ENCODE measurements at regions not wholly inside any gene's neighbourhood (a gene's known extent, or its start where the extent isn't known, plus 50 kb on each side); places are given as distances from the start of the nearest gene placed in this dataset.

DNA sequence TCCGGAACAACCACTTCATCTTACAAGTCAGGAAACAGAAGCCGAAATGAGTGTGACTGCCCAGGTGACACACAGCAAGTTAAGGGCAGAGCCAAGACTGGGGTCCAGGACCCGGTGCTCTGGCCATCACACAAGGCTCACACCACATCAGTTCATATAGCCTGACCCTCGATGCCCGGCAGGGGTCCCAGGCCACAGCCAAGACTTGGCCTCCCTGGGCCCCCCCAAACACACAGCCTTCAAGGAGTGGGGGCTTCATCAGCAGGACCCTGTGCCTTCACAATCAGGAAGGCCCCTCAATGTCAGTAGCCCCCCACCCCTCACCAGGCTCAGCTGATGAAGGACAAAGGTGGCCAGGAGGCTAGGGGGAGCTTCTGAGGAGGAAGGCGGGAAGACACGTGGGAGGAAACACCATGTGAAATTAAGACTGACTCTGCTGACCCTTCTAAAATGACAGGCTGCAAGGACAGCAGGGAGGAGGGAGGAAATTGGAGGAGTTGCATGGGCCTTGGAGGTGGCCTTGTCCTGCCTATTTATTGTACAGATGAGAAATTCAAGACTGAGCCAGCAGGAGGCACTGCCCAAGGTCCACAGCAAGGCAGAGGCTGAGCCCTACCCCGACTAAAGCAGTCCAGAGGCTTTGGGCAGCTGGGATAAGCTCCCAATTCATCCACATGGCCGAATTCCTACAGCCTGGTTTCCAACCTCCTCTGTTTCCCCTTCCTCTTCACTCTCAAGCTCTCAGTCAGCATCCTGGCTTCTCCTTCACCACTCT is 216.1 kb upstream of the ZMIZ1 start:
- DNase-seq: no peak

DNA sequence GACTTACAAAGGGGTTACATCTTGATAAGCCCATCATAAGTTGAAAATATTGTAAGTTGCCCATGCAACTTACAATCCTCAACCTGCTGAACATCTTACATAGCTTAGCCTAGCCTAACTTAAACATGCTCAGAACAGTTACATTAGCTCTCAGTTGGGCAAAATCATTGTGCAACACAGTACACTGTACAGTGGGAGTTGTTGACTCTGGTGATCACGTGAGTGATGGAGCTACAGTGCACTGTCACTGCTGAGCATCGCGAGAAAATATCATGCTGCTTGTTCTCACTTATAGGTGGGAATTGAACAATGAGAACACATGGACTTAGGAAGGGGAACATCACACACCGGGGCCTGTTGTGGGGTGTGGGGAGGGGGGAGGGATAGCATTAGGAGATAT is 214.9 kb upstream of the ZMIZ1 start:
- no peak for DNase-seq

DNA sequence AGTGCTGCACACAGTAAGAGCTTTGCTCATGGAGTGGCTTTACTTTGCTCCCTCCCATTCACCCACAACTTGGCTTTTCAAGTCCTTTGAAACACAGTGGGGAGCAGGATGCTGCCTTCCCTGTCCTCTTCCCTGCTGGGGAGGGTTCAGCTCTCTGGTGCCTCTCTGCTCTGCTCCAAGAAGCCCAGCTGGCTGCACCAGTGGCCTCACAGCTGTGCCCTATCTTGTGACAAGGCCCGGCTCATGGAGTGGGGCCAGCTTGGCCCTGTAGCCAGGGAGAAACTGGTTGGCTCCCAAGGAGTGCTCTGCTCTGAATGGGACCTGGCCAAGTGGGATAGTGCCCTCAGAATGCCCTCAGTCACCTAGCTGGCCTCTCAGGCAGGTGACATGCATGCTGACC is 212.3 kb upstream of the ZMIZ1 start:
- no peak for DNase-seq

DNA sequence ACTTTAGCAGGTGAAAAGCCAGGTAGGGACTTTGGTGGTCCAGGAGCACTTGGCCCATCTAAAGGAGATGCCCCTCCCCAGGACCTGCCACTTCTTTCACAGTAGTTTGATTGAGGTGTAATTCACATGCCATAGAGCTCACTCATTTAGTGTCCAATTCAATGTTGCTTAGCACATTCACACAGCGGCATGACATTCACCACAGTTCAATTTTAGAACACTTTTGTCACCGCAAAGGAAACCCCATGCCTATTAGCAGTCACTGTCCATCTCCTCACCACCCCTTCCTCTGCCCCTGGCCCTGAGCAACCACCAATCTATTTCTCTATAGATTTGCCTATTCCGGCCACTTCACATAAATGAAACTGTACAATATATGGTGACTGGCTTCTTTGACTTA is 211.6 kb upstream of the ZMIZ1 start:
- no peak for DNase-seq

DNA sequence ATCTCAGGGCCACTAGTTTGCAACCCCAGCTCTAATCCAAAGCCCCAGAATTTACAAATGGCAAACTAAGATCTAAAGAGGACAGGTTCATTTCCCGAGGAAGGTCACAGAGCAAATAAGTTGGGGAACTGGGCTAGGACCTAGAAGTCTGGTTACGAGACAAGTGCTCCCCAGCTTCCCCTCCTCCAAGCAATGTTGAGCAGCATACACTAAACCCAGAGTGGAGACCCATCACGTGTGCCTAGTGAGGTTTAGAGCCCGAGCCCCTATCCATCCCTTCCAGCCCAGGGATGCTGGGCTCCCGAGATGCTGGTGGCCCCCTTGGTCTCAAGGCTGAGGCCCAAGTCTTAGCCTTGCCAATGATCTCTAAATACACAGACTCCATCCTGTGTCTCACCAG is 209.5 kb upstream of the ZMIZ1 start:
- no peak for DNase-seq

DNA sequence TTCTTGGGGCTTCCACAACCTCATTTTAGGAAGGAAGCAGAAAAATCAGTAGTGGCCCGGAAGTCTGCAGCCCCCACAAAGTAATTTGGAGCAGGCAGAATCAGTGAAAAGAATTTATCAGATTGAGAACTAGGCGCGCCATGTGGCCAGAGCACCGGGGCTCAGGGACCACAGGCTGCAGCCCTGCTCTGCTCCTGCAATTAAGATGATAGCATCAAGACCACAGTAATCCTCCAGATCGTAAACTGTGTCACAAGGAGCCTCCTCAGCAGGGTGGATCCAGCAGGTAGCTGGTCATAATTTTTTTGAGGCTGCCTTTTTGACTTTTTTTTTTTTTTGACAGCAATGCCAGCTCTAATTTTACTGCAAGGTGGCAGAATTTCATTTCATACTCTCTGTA is 209.0 kb upstream of the ZMIZ1 start:
- DNase-seq: no peak

DNA sequence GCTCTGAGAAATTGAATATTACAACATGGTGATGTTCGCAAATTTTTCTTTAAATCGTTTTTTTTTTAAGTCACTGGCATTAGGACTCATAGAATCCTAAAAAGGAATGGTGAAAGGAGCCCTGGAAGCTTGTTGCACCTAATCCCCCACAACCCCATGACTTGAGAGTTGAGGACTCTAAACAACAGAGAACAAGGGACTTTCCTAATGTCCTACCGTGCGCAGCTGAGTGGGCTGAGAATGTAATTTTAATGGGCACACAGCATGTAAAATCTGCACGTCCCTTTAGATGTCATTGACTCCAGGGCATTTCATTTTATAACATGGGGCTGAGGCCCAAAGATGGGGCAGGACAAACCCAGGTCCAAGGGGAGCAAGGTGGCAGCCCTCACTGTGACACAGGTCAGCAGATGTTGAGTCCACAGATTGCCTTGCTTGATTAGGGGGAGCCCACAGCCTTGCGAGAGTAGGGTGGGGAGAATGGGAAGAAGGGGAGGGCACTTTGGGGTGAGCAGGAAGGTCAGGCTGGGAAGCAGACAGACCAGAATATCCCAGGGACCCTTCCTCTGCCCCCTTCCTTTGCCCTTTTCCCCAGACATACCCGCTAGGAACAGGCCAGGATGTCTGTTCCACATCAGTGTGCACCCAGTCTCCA is 208.4 kb upstream of the ZMIZ1 start:
- no peak for DNase-seq

DNA sequence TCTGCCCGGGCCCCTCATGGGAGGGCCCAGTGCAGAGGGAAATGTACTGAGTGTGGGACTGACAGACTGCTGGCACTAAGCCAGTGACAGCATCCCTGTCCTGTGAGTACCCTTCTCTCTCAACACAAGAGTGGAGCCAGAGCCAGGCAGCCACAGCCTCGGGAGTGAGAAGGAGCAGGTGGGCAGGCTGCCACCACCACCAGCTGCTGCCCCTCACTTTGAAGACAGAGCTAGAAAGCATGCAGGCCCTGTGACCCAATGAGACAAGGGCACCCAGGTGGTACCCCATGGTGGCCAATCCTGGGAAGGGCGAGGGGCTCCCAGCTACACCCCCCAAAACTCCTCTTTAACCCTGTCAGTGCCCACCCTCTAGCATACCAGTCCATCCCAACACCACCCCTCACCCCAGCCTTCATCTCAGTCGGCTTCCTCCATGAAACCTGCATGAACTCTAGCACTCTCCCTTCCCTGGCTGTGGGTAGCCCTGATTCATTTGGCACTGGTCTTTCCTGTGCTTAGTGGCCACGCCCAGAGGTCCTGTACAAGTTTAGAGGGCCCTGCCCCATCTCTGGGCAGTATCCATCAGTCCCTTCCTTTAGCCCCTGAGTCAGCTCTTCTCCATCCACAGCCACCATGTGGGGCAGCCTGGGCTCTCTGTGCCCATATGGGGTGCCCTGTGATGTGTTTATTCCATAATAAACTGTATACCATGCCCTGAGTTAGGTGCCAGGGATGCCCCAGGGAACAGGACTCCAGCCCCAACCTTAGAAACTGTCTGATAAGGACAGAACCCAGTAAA is 207.0 kb upstream of the ZMIZ1 start:
- no peak for DNase-seq

DNA sequence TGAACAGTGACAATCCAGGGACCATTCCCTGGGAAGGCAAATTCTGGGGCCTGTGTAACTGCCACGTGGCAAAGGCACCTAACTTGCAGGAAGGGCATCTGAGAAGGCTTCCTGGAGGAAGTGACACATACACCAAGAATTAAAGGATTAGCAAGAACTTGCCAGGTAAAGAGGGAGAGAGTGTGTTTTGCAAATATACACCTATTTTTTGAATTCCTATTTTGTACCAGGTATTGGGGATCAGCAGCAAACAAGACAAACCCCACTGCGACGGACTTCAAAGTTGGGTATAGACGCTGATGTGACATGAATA is 206.5 kb upstream of the ZMIZ1 start:
- DNase-seq: no peak

DNA sequence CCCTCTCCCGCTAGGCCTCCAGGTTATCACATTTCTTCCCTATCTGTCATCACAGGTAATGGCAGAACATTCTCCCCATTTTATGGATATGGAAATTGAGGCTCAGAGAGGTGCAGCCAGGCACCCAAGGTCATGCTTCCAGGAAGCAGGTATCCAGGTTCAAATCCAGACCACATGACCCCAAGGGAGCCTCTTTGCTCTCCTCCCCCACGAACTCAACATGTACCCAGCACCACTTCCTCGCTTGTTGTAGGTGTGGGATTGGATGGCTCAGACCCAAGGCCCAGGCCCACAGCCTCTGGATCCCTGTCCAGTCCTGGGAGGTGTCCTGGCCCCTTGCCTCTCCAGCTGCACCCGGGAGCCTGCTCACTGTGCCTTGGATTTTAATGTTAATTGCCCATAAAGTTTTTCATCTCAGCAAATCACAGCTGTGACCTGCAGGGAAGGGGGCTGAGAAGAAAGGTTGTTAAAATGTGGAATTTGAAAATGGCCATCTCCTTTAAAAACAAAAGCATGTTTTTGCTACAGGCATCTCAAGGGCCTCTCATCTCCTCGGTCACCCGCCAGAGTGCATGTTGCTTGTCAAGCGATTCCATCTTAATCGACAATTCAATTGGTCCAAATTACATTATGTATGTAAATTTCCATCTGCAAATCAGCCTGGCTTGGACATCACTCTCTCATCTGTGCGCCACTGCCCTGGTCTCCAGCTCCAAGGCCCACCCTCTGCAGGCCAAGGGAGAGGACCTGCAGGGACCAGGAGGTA is 205.4 kb upstream of the ZMIZ1 start:
- no peak for DNase-seq

DNA sequence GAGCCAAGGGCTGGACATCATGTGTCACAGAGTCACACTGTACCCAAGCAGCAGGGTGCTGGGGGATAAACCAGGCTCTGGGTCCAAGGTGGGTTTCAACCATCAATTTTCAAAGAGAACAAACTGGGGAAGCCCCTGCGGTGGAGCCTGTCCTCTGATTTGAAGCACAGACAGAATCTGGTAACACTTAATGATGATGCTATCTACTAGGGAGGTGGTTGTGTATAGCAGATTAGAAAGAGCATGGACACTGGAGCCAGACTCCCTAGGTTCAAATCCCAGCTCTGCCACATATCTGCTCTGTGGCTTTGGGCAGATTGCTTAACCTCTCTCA is 204.9 kb upstream of the ZMIZ1 start:
- DNase-seq: no peak

DNA sequence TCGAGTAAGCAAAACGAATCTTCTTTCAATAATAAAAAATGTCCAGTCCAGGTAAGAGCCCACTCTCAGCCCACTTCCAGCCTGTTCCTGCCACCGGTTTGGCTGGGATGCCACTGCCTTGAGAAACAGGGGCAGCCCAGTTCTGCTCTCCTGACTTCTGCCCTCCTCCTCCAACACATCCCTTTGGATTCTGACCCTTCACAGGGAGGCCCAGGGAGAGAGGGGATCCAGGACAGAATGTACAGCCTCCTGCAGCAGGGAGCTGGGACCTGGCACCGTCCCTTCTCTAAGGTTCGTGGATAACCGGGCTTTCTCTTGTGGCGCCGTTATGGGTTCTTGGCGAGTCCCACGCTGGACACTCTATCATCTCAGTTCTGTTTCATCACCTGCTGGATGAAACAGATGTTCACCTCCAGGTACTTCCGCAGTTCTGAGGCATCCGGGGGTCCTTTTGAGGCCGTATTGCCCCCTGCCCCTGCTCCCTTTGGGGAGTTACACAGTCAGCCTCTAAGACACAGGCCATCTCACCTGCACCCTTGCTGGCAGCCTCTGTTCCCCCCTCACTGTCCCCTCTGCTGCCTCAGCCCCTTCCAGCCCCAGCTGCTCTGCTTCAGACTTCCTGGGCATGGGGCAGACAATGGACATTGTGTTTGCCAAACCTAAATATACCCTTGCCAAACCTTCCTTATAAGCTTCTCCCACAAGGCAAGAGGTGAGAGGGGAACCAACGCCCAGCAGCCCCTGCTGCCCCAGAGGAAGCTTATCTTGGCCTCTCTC is 203.8 kb upstream of the ZMIZ1 start:
- no peak for DNase-seq

DNA sequence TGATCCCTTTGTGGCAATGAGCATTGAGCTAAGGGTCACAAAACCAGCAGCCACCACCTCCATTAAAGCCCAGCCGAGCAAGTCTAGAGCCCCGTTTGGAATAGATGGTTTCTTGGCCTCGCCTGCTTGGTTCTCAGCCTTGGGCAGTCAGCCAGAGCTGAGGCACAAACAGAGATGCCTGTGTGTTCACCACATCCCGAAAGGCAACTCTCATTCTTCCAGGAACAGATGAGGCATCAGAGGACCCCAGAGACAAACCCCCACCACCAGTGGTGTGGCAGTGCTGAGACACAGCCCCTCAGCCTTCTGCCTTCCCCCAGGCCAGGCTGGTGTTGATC is 203.3 kb upstream of the ZMIZ1 start:
- no peak for DNase-seq

DNA sequence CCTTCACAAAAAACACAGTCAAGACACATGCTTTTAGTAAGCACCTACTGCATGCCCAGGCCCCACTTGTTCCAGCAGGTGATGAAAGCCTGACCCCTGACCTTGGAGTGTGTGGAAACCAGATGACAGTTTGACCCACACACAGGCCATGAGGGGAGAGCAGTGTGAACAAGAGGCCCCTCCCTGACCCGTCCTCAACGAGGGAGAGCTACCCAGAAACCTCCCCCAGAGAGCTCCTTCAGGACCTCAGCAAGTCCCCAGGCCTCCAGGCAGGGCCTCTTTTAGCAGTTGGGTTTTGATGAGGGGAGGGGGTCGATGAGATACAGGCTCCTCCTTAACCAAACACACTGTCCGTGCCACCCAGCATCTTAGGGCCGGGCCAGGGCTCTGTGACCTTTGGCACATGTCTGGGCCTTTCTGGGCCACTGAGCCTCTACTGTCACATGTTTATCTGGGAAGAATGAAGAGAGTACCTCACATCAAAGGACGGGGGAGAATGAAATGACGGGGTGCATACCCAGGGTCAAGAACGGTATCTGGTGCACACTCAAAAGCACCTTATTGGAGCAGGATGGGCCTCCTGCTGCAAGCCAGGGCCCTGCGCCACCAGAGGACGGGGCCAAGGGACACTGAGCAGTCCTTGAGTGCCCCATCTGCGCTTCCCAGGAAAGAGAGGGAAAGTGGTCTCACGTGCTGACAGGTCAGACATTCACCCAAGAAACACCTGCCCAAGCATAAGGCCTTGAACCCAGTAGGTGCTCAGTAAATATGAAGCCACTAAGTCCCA is 202.6 kb upstream of the ZMIZ1 start:
- DNase-seq: no peak

DNA sequence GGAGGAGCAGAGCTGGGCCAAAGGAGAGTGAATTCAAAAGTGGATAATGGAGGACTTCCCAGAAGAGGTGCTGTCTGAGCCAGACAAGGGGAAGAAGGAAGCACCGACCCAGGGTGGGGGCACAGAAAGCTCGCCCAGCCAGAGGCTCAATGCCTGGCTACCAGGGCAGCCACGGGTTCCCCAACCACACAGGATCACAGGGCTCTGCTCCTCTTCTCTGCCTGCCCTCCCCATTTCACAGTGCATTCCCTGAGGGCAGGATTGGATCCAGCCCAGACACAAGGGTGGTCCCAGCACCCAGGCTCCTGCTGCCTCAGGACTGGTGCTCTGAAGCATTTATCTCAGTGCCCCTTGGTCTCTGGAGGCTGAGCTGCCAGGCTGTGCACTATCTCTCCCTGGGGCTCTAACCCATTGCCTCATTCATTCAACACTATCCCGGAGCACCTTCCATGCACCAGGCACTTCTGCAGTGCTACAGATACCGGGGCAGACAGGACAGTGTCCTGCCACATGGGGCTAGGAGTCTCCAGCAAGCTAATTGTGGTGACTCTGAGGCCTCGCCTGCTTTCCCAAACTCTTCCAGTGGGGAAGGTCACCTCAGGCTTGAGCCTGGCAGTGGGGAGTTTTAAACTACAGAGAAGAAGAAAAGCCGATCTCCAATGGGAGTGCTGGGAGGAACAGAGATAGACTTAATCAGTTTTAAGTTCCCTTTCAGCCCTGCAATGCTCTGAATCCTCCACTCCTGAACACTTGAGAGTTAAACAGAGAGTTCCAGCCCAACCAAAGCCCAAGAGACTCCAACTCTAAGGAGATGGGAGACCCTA is 201.8 kb upstream of the ZMIZ1 start:
- DNase-seq: no peak

DNA sequence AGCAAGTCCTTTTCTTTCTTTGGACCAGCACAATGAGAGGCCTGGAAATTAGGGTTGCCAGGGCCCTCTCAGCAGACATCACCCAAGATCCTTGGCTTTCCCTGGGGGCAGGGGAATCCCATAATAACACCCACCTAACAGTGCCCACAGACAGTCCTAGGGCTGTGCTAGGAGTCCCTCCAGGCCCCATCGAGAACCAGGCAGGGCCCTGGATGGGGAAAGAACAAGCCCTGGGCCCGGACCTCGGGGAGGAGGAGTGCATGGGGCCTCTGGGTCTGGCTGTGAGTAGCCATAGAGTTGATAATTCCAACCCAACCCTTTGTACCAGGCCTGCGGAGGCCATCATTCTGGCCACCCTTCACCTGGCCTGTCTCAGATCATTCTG is 201.2 kb upstream of the ZMIZ1 start:
- no peak for DNase-seq

DNA sequence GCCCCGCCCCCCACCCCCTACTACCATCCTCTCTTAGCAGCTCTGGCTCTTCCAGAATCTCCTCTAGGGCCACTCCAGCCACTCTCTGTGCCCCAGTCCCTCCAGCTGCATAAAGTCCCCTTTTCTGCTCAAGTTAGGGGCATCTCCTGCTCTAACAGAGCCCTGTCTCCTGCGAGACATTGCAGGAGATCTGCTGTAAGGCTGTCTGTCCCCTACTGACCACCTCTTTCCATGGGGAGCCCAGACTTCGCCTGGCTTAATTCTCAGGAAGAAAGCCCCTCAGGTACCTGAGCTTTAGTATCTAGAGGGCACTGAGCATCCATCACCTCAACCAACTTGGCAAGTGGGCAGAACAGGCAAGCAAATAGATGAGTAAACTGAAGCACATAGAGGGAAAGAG is 200.7 kb upstream of the ZMIZ1 start:
- no peak for DNase-seq

DNA sequence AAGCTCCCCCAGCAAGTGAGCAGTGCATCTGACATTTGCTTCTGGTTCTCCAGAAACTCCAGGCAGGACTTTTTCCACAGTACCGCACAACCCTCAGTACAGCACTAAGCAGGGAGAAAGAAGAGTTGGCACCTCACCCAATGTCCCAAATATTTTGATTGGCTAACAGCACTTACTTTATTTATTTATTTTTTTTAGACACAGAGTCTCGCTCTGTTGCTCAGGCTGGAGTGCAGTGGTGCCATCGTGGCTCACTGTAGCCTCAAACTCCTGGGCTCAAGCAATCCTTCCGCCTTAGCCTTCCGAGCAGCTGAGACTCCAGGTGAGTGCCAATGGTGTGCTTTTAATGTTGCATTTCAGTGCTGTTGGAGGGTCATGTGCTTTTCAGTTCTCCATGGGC is 200.3 kb upstream of the ZMIZ1 start:
- no peak for DNase-seq

DNA sequence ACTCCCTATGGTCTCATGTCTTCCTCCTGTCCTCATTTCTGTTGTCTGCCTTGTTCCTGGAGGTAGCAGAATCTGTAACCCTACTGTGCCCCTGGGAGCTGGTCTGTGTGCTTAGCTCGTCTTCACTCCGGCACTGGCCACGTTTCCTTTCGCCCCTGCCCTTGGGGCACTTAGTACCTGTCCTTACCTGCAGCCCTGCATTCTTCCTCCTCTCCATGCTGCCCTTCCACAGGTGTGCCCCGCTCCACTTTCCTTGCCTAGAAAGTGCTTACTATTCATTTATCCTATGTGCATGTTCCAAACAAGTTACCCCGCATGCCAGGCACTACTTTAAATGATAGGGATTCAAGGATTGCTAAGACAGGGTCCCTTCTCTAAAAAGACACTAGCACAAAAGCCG is 199.9 kb upstream of the ZMIZ1 start:
- no peak for DNase-seq

DNA sequence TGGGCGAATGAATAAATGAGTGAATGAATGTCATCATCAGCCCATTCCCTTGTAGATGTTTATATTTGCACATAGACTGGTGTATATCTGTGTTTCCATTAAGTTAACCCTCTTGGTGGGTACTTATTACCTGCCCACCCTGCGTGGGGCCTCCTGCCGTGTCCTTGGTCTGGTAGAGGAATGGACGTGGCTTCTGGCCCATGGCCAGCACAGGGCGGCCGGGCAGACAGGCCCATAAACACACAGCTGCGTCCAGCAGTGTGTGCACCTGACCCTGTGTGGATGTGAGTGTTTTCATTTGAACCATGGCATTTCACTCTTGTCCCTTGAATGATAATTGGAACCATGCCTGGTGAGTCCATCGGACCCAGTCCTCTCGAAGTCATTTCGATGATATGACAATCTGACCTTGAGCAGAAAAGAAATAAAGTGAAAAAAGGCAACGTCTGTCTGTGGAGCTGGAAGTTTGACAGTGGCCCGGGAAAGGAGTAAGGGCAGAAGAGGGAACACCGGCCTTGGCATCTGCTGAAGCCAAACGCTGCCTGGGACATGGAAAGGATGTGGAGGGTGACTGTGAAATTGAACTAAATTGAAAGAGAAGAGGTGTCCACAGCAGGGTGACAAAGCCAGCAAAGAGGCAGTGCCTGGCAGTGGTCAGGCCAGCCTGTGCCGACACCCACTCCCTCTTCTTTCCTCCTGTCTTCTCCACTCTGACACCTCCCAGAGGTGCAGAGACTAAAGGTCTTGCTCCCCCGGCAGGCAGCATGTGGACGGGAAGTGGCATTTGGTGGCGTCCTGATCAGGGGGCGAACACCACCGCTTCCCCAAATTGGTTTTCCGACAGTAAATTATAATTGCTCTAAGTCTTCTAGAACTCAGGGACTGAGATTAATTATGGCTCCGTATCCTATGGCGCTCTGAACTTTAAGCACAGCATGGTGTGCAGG is 199.0 kb upstream of the ZMIZ1 start:
- no peak for DNase-seq
